HEK293T (cell line): ENCODE measurements at regions not wholly inside any gene's neighbourhood (a gene's known extent, or its start where the extent isn't known, plus 50 kb on each side); places are given as distances from the start of the nearest gene placed in this dataset.

ENCODE experiments used
- CTCF ChIA-PET: fragments of 350-600 bp; formaldehyde crosslinking; extraction: SDS; loops from one replicate; lab custom pipeline; 2021; ENCODE audit warnings: antibody characterized with exemption, inconsistent platforms; lab: Yijun Ruan, JAX
- POLR2A ChIA-PET: fragments of 350-600 bp; formaldehyde crosslinking; extraction: SDS; loops from one replicate; lab custom pipeline; 2020; ENCODE audit warnings: antibody characterized with exemption, inconsistent platforms; lab: Yijun Ruan, JAX
- DNase-seq: peaks from one replicate; pipeline ENCODE4 v3.0.0; 2012; ENCODE audit warnings: mixed read lengths; ENCODE audit errors: extremely low spot score
- ARNT ChIP-seq: fragments of 450-650 bp; IDR thresholded peaks from 2 replicates; pipeline ENCODE4 v1.6.1; 2017; ENCODE audit warnings: mild to moderate bottlenecking
- BHLHE40 ChIP-seq: fragments of 450-650 bp; IDR thresholded peaks from 2 replicates; pipeline ENCODE4 v1.6.1; 2016; ENCODE audit warnings: mild to moderate bottlenecking, moderate library complexity, borderline replicate concordance
- CTBP1 ChIP-seq: fragments of 450-650 bp; IDR thresholded peaks from 2 replicates; pipeline ENCODE4 v1.6.1; 2016; ENCODE audit warnings: borderline replicate concordance
- ELF4 ChIP-seq: fragments of 450-650 bp; IDR thresholded peaks from 2 replicates; pipeline ENCODE4 v1.6.1; 2017; ENCODE audit warnings: antibody characterized with exemption
- FOXA1 ChIP-seq: fragments of 450-650 bp; IDR thresholded peaks from 2 replicates; pipeline ENCODE4 v1.6.1; 2016; ENCODE audit warnings: mild to moderate bottlenecking
- FOXK2 ChIP-seq: fragments of 450-650 bp; IDR thresholded peaks from 2 replicates; pipeline ENCODE4 v1.6.1; 2016; ENCODE audit warnings: mild to moderate bottlenecking
- FOXM1 ChIP-seq: fragments of 450-650 bp; IDR thresholded peaks from 2 replicates; pipeline ENCODE4 v1.6.1; 2017; ENCODE audit warnings: mild to moderate bottlenecking, borderline replicate concordance
- HDGF ChIP-seq: fragments of 450-650 bp; IDR thresholded peaks from 2 replicates; pipeline ENCODE4 v1.6.1; 2017; ENCODE audit warnings: antibody characterized with exemption, borderline replicate concordance
- L3MBTL2 ChIP-seq: fragments of 450-650 bp; conservative IDR thresholded peaks from 2 replicates; pipeline ENCODE4 v1.6.1; 2016; ENCODE audit warnings: mild to moderate bottlenecking
- LEF1 ChIP-seq: fragments of 450-650 bp; IDR thresholded peaks from 2 replicates; pipeline ENCODE4 v1.6.1; 2017; ENCODE audit warnings: mild to moderate bottlenecking, borderline replicate concordance
- NFRKB ChIP-seq: fragments of 450-650 bp; IDR thresholded peaks from 2 replicates; pipeline ENCODE4 v1.6.1; 2016; ENCODE audit warnings: mild to moderate bottlenecking, moderate library complexity
- SP1 ChIP-seq: fragments of 450-650 bp; IDR thresholded peaks from 2 replicates; pipeline ENCODE4 v1.6.1; 2017
- SUZ12 ChIP-seq: fragments of 450-650 bp; IDR thresholded peaks from 2 replicates; pipeline ENCODE4 v1.6.1; 2016; ENCODE audit warnings: mild to moderate bottlenecking
- TARDBP ChIP-seq: fragments of 450-650 bp; IDR thresholded peaks from 2 replicates; pipeline ENCODE4 v1.6.1; 2016
- ZNF384 ChIP-seq: fragments of 450-650 bp; IDR thresholded peaks from 2 replicates; pipeline ENCODE4 v1.6.1; 2016
- TF ChIP-seq, protein P1 (sequence below): fragments of 450-650 bp; IDR thresholded peaks from 2 replicates; pipeline ENCODE4 v1.6.1; 2016

DNA sequence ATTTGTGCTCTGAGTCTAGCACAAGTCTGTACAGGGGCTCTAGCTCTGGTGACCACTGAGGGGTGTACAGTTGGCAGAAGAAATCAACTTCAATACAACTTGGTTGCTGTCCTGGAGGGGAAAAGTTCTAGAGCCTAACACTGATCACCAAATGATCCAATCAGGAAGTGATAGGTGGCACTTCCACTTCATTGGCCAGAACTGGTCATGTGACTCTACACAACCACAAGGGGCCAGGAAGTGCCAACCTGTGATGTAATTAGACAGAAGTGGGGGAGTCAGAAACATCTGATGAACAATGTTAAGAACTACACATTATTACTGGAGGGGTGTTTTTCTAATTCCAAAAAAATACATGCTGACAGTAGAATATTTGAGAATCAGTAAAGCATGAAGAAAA is 401.6 kb downstream of the VRK1 start:
- POLR2A ChIA-PET, result no interaction called here
- CTCF ChIA-PET, result no interaction called here
- DNase-seq, result no peak
- TF ChIP-seq TARDBP (no peak), NFRKB (no peak), FOXK2 (no peak), SP1 (no peak), FOXM1 (no peak), ARNT (no peak), ZNF384 (no peak), SUZ12 (no peak), ELF4 (no peak), L3MBTL2 (no peak), FOXA1 (no peak), CTBP1 (no peak), HDGF (no peak), BHLHE40 (no peak), LEF1 (no peak)
- TF ChIP-seq, protein P1, sequence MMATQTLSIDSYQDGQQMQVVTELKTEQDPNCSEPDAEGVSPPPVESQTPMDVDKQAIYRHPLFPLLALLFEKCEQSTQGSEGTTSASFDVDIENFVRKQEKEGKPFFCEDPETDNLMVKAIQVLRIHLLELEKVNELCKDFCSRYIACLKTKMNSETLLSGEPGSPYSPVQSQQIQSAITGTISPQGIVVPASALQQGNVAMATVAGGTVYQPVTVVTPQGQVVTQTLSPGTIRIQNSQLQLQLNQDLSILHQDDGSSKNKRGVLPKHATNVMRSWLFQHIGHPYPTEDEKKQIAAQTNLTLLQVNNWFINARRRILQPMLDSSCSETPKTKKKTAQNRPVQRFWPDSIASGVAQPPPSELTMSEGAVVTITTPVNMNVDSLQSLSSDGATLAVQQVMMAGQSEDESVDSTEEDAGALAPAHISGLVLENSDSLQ, result no peak

DNA sequence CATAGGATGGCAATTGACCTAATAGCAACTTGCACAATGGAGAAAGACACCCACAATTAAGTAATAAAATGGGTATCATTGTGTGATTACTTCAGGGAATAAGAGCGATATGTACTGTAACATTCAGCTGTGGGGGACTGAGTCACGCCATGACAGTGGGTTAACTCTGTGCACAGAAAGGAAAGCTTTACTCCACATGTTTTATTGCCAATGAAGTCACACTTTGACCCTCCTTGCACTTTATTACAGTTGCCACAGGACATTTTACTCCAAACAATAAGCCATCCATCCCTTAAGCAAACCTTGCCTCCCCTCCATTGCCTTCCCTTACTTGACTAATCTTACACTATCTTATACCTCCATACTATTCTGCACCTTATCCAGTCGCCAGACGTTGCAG is 403.1 kb downstream of the VRK1 start:
- CTCF ChIA-PET, result no interaction called here
- POLR2A ChIA-PET, result no interaction called here
- TF ChIP-seq LEF1 (no peak), SP1 (no peak), SUZ12 (no peak), TARDBP (no peak), L3MBTL2 (no peak)
- TF ChIP-seq, protein P1, result no peak
- no peak for DNase-seq

DNA sequence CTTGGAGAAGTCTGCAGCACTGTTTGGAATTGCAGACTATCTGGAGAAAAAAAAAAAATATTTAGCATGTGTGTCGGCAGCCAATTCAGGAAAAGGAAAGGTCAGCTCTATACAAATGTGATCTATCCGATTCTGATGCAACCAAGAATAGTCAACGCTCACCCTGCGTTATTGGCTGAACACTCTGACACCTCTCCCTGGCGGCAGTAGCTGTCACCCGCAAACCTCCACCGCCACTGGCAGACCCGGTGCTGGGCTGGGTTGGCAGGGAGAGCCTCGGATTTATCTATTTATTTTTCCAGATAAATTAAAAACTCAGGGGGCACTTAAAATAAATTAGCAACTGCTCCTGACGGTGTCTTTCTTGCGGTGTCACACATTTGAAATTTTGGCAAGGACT is 409.7 kb downstream of the VRK1 start:
- ChIA-PET POLR2A (no interaction called here), CTCF (no interaction called here)
- no peak for DNase-seq
- TF ChIP-seq ARNT (no peak), ELF4 (no peak), FOXM1 (no peak), BHLHE40 (no peak), SP1 (no peak), FOXA1 (no peak), L3MBTL2 (no peak), ZNF384 (no peak), SUZ12 (no peak), HDGF (no peak), TARDBP (no peak), FOXK2 (no peak)
- TF ChIP-seq, protein P1, result no peak

DNA sequence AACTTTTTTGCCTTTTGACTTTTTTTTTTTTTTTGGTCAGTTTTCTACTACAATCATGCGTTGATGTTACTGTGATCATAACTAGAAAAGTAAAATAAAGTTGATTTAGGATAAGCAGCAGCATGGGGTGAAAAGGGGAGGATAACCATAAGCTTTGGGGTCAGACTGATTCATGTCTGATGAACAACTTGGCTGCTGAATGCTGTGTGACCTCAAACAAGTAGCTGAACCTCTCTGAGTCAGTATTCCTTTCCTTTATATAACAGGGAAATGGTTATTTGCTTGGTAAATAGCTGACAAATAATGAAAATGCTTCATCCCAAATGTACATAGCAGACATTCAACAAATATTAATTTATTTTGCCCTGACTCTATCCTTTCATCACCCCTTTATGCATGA is 413.0 kb downstream of the VRK1 start:
- CTCF ChIA-PET, result no interaction called here
- no peak for DNase-seq
- POLR2A ChIA-PET, result no interaction called here
- TF ChIP-seq LEF1, result no peak
- TF ChIP-seq FOXA1, result no peak
- TF ChIP-seq SP1, result no peak

DNA sequence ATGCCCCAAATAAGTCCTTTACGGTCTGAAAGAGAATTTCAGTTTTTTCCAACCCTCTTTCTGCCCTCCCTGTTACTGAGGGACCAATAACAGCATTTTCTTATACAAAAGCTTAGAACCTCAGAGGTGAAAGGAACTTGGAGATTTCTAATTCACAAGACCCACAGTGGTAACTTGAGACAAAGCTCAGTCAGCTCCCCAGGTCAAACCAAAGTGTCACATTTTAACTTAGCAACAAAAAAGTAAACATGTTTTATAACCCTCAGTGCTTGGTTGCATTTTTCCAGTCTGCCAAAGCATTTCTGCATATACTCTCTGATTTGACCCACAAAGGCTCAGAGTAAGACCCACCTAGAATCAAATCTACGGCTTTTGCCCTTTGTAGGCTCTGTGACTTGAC is 415.2 kb downstream of the VRK1 start:
- DNase-seq, result no peak
- TF ChIP-seq NFRKB, result no peak
- no peak for TF ChIP-seq ZNF384
- no peak for TF ChIP-seq ARNT
- TF ChIP-seq FOXK2, result no peak
- TF ChIP-seq TARDBP, result no peak
- TF ChIP-seq HDGF, result no peak
- TF ChIP-seq SUZ12, result no peak
- CTCF ChIA-PET, result no interaction called here
- POLR2A ChIA-PET, result no interaction called here

DNA sequence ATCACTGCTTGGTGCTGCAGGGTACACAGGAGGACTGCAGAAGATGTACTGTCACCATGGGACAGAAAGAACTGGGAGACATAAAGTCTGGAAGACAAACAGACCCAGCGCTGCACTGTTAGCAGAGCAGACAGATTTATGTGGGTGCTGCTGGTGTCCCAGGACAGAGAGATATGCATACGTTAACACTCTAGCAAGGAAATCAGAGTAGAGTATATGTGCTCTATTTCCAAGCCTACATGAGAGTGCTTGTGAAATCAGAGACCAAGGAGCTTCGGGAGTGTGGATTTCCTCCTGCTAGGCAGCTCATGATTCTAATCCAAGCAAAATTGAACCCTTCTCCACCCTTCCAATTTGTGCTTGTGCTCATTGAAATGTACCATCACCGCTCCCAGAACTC is 416.5 kb downstream of the VRK1 start:
- CTCF ChIA-PET, result no interaction called here
- POLR2A ChIA-PET, result no interaction called here
- DNase-seq, result no peak
- TF ChIP-seq, protein P1, result no peak
- TF ChIP-seq ZNF384, result no peak
- TF ChIP-seq NFRKB, result no peak
- TF ChIP-seq CTBP1, result no peak
- no peak for TF ChIP-seq BHLHE40
- no peak for TF ChIP-seq HDGF
- no peak for TF ChIP-seq ELF4
- no peak for TF ChIP-seq L3MBTL2
- no peak for TF ChIP-seq FOXK2
- no peak for TF ChIP-seq FOXM1
- no peak for TF ChIP-seq TARDBP
- no peak for TF ChIP-seq SP1
- no peak for TF ChIP-seq LEF1
- TF ChIP-seq FOXA1, result no peak
- no peak for TF ChIP-seq SUZ12
- TF ChIP-seq ARNT, result no peak
